Body of pancreas (tissue), 4 donors: ENCODE measurements at regions not wholly inside any gene's neighbourhood (a gene's known extent, or its start where the extent isn't known, plus 50 kb on each side); places are given as distances from the start of the nearest gene placed in this dataset.

ENCODE experiments used
- ATAC-seq: fragments of 150-250 bp; one replicate; pipeline ENCODE4 v1.9.1; 2016
- DNase-seq, 4 donors: peaks; one replicate each; pipeline ENCODE4 v3.0.0-alpha.2; 2019
- H3K27ac ChIP-seq, 4 donors: fragments of 200-600 bp; sonication (generic); 1 replicate in 3 of 4; 2 replicates in 1 of 4; pipeline versions ENCODE4 v1.5.1 to v1.6.1; 2016 to 2019; ENCODE audit warnings: mild to moderate bottlenecking in 1 of 4, mixed read lengths in 1 of 4, moderate library complexity in 1 of 4
- H3K27me3 ChIP-seq, 2 donors: fragments of 200-600 bp; sonication (generic); one replicate each; pipeline ENCODE4 v1.6.0; 2016; ENCODE audit warnings: mild to moderate bottlenecking in 1 of 2
- H3K36me3 ChIP-seq, 2 donors: fragments of 200-600 bp; sonication (generic); replicated peaks in 1 of 2; 2 replicates each; pipeline ENCODE4 v1.5.1; 2016; ENCODE audit warnings: low read depth in 2 of 2; ENCODE audit not compliant: insufficient read depth in 1 of 2
- H3K4me1 ChIP-seq: fragments of 200-600 bp; sonication (generic); one replicate; pipeline ENCODE4 v1.6.0; 2016
- H3K4me3 ChIP-seq, 2 donors: fragments of 200-600 bp; sonication (generic); 1 replicate in 1 of 2; 2 replicates in 1 of 2; pipeline ENCODE4 v1.5.1; 2016 to 2019
- H3K9me3 ChIP-seq, 3 donors: fragments of 200-600 bp; sonication (generic); 1 replicate in 2 of 3; 2 replicates in 1 of 3; pipeline ENCODE4 v1.5.1; 2016
- POLR2A ChIP-seq, 3 donors: fragments of 450-650 bp; IDR thresholded peaks; one replicate each; pipeline ENCODE4 v1.6.1; 2016; ENCODE audit warnings: antibody characterized with exemption in 3 of 3, mild to moderate bottlenecking in 2 of 3
- WGBS, 2 donors: methylation state at CpG; one replicate each; pipeline ENCODE4 v1.1.5; 2017; 5-methylcytosine and 5-hydroxymethylcytosine counted together
- intact Hi-C: fragments of 100-400 bp; cut with DNase I; formaldehyde crosslinking; loops from one replicate; pipeline ENCODE4 v1.15.1; 2023
- TF ChIP-seq, protein P1 (sequence below), 7 experiments: fragments of 450-650 bp in 4 of 7; fragments of 200-600 bp in 3 of 7; sonication (generic) in 3 of 7; IDR thresholded peaks; one replicate each; pipeline ENCODE4 v1.5.1; 2016 to 2019; ENCODE audit warnings: antibody characterized with exemption in 7 of 7

- H3K4me1 ChIP-seq, result no peaks in the 10 kb centered on the region
- H3K36me3 ChIP-seq, result no peaks in the 10 kb centered on the region
- no peaks in the 10 kb centered on the region for H3K9me3 ChIP-seq
- intact Hi-C loops, result no loop called here
- DNase-seq (no peak), ATAC-seq (no peak)
- H3K27ac ChIP-seq, result no peak overlapping the region
- no peak overlapping the region for H3K4me3 ChIP-seq
- TF ChIP-seq POLR2A (IDR thresholded peaks at IDR 0.05), result no peak
- TF ChIP-seq, protein P1, sequence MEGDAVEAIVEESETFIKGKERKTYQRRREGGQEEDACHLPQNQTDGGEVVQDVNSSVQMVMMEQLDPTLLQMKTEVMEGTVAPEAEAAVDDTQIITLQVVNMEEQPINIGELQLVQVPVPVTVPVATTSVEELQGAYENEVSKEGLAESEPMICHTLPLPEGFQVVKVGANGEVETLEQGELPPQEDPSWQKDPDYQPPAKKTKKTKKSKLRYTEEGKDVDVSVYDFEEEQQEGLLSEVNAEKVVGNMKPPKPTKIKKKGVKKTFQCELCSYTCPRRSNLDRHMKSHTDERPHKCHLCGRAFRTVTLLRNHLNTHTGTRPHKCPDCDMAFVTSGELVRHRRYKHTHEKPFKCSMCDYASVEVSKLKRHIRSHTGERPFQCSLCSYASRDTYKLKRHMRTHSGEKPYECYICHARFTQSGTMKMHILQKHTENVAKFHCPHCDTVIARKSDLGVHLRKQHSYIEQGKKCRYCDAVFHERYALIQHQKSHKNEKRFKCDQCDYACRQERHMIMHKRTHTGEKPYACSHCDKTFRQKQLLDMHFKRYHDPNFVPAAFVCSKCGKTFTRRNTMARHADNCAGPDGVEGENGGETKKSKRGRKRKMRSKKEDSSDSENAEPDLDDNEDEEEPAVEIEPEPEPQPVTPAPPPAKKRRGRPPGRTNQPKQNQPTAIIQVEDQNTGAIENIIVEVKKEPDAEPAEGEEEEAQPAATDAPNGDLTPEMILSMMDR (IDR thresholded peaks at IDR 0.05), result no peak
- 38 to 47% methylated on average over 3 of the region's 3 CpGs for WGBS, 2 donors
- no peaks in the 10 kb centered on the region for H3K27me3 ChIP-seq
Observed at GRCh38 chr5:118486647-118487225, 501.6 kb downstream of the DTWD2 start.

DNA sequence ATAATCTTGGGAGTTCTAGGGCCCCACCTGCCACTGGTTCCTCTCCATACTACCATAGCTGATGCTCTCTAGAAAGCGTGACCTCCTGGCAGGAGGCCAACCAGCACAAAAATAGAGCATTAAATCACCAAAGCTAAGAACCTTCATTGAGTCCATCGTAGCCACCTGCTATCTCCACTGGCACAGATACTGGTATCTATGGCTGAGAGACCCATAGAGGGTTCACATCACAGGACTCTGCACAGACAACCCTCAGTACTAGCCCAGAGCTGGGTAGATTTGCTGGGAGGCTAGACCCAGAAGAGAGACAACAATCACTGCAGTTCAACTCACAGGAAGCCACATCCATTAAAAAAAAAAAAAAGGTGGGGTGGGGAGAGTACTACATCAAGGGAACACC lies 509.1 kb downstream of the DTWD2 start:
- no peaks in the 10 kb centered on the region for H3K36me3 ChIP-seq
- TF ChIP-seq, protein P1 (IDR thresholded peaks at IDR 0.05), result no peak
- no peak for TF ChIP-seq POLR2A (IDR thresholded peaks at IDR 0.05)
- ATAC-seq (no peak), DNase-seq (no peak)
- H3K27ac ChIP-seq, result no peak overlapping the region
- 72 to 95% methylated on average over 2 of the region's 2 CpGs for WGBS, 2 donors
- no peaks in the 10 kb centered on the region for H3K9me3 ChIP-seq
- intact Hi-C loops, result no loop called here
- no peaks in the 10 kb centered on the region for H3K4me1 ChIP-seq
- H3K27me3 ChIP-seq, result no peaks in the 10 kb centered on the region
- no peak overlapping the region for H3K4me3 ChIP-seq

DNA sequence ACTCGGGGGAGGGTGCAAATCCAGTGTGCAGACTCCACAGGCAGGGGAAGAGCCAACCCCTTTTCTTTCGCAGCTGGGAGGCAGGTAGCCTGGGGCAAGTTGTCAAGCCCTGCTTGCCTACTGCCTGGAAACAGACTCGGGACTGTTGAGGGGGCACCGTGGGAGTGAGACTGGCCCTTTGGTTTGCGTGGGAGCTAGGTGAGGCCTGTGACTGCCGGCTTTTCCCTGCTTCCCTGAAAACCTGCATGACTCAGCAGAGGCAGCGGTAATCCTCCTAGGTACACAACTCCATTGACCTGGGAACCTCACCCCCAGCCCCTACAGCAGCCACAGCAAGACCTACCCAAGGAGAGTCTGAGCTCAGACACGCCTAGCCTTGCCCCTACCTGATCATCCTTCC lies 509.5 kb downstream of the DTWD2 start:
- H3K4me3 ChIP-seq, result no peak overlapping the region
- H3K27me3 ChIP-seq, result no peaks in the 10 kb centered on the region
- no peak overlapping the region for H3K27ac ChIP-seq
- intact Hi-C loops, result no loop called here
- ATAC-seq (no peak), DNase-seq (no peak)
- no peaks in the 10 kb centered on the region for H3K4me1 ChIP-seq
- TF ChIP-seq, protein P1 (IDR thresholded peaks at IDR 0.05), result no peak
- TF ChIP-seq POLR2A (IDR thresholded peaks at IDR 0.05), result no peak
- no peaks in the 10 kb centered on the region for H3K9me3 ChIP-seq
- WGBS, 2 donors, result 66 to 88% methylated on average over 8 of the region's 8 CpGs
- no peaks in the 10 kb centered on the region for H3K36me3 ChIP-seq

- intact Hi-C loops, result no loop called here
- H3K36me3 ChIP-seq, result no peaks in the 10 kb centered on the region
- DNase-seq, result no peak
- H3K4me1 ChIP-seq, result no peaks in the 10 kb centered on the region
- H3K27me3 ChIP-seq, result no peaks in the 10 kb centered on the region
- H3K4me3 ChIP-seq, result no peak overlapping the region
- ATAC-seq, result no peak
- no peak for TF ChIP-seq POLR2A (IDR thresholded peaks at IDR 0.05)
- no peak overlapping the region for H3K27ac ChIP-seq
- H3K9me3 ChIP-seq, result no peaks in the 10 kb centered on the region
Observed at GRCh38 chr5:118468085-118468484, 520.3 kb downstream of the DTWD2 start.

- ATAC-seq (no peak), DNase-seq (no peak)
- no peaks in the 10 kb centered on the region for H3K9me3 ChIP-seq
- TF ChIP-seq POLR2A (IDR thresholded peaks at IDR 0.05), result no peak
- TF ChIP-seq, protein P1 (IDR thresholded peaks at IDR 0.05), result no peak
- H3K4me1 ChIP-seq, result no peaks in the 10 kb centered on the region
- intact Hi-C loops, result no loop called here
- WGBS, 2 donors, result 56 to 58% methylated on average over 3 of the region's 3 CpGs
- H3K4me3 ChIP-seq, result no peak overlapping the region
- no peaks in the 10 kb centered on the region for H3K36me3 ChIP-seq
- no peak overlapping the region for H3K27ac ChIP-seq
- no peaks in the 10 kb centered on the region for H3K27me3 ChIP-seq
Observed at GRCh38 chr5:118467103-118467502, 521.2 kb downstream of the DTWD2 start.
